A204.1 (cell line): ENCODE measurements at regions not wholly inside any gene's neighbourhood (a gene's known extent, or its start where the extent isn't known, plus 50 kb on each side); places are given as distances from the start of the nearest gene placed in this dataset.

Experiments used
- FAIRE-seq: peaks from 2 replicates; lab custom pipeline; 2012; peaks lifted over from hg19 to GRCh38; lab: Jason Lieb, UNC

GRCh38 chr12:114764510-114764909 lies 80.5 kb upstream of the TBX3 start:
- FAIRE-seq = no peak

- no peak for FAIRE-seq
Measured at GRCh38 chr12:114762490-114763110, 78.6 kb upstream of the TBX3 start.

GRCh38 chr12:114760151-114760877 lies 76.3 kb upstream of the TBX3 start:
- FAIRE-seq = no peak

GRCh38 chr12:114759635-114760034 lies 75.7 kb upstream of the TBX3 start:
- no peak for FAIRE-seq

GRCh38 chr12:114757684-114758325 lies 73.8 kb upstream of the TBX3 start:
- FAIRE-seq = no peak

GRCh38 chr12:114752217-114752616 lies 68.2 kb upstream of the TBX3 start:
- no peak for FAIRE-seq

GRCh38 chr12:114751712-114752111 lies 67.7 kb upstream of the TBX3 start:
- FAIRE-seq = no peak

GRCh38 chr12:114750917-114751316 lies 66.9 kb upstream of the TBX3 start:
- FAIRE-seq = no peak

GRCh38 chr12:114749065-114749464 lies 65.1 kb upstream of the TBX3 start:
- FAIRE-seq = no peak

GRCh38 chr12:114747012-114747858 lies 63.3 kb upstream of the TBX3 start:
- no peak for FAIRE-seq

GRCh38 chr12:114746297-114747011 lies 62.5 kb upstream of the TBX3 start:
- FAIRE-seq = no peak

GRCh38 chr12:114744691-114745090 lies 60.7 kb upstream of the TBX3 start:
- no peak for FAIRE-seq

GRCh38 chr12:114744285-114744684 lies 60.3 kb upstream of the TBX3 start:
- no peak for FAIRE-seq

- FAIRE-seq = no peak
Measured at GRCh38 chr12:114743799-114744198, 59.8 kb upstream of the TBX3 start.

GRCh38 chr12:114743289-114743688 lies 59.3 kb upstream of the TBX3 start:
- no peak for FAIRE-seq

GRCh38 chr12:114742363-114742762 lies 58.4 kb upstream of the TBX3 start:
- FAIRE-seq = no peak

GRCh38 chr12:114741940-114742339 lies 58.0 kb upstream of the TBX3 start:
- FAIRE-seq = no peak

- no peak for FAIRE-seq
Measured at GRCh38 chr12:114740448-114740847, 56.5 kb upstream of the TBX3 start.

- FAIRE-seq = no peak
Measured at GRCh38 chr12:114738460-114739184, 54.6 kb upstream of the TBX3 start.

GRCh38 chr12:114735680-114736374 lies 51.9 kb upstream of the TBX3 start:
- no peak for FAIRE-seq

- no peak for FAIRE-seq
Measured at GRCh38 chr12:114735011-114735410, 51.0 kb upstream of the TBX3 start.
